B cell (primary cell): ENCODE measurements at regions not wholly inside any gene's neighbourhood (a gene's known extent, or its start where the extent isn't known, plus 50 kb on each side); places are given as distances from the start of the nearest gene placed in this dataset.

Source experiments
- EZH2 ChIP-seq: IDR thresholded peaks from 2 replicates; pipeline ENCODE4 v1.6.1; 2012; ENCODE audit warnings: borderline replicate concordance, low read depth, mild to moderate bottlenecking, moderate library complexity, low read length; ENCODE audit not compliant: insufficient read depth, poor library complexity, severe bottlenecking
- TF ChIP-seq, protein P1 (sequence below): fragments of 200-600 bp; IDR thresholded peaks from one replicate; pipeline ENCODE4 v1.8.0; 2022; ENCODE audit warnings: antibody characterized with exemption, mild to moderate bottlenecking

DNA sequence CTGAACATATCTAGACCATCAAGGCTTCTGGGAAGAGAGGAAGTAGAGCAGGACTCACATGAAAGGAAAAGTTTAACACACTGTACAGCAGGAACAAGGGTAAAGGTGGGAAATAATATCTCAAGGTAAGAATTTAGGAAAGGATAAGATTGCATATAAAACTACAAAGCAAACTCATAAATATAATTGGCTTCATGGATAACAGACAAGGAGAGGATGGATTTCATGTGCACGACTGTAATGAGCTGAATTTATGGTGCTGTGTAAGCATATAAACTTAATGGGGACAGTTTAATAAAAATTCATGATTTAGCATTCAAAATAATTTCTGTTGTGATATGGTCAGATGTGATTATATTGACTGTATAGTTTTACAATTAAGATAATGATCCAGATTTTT, 298.0 kb downstream of the GXYLT1 start:
- TF ChIP-seq, protein P1, sequence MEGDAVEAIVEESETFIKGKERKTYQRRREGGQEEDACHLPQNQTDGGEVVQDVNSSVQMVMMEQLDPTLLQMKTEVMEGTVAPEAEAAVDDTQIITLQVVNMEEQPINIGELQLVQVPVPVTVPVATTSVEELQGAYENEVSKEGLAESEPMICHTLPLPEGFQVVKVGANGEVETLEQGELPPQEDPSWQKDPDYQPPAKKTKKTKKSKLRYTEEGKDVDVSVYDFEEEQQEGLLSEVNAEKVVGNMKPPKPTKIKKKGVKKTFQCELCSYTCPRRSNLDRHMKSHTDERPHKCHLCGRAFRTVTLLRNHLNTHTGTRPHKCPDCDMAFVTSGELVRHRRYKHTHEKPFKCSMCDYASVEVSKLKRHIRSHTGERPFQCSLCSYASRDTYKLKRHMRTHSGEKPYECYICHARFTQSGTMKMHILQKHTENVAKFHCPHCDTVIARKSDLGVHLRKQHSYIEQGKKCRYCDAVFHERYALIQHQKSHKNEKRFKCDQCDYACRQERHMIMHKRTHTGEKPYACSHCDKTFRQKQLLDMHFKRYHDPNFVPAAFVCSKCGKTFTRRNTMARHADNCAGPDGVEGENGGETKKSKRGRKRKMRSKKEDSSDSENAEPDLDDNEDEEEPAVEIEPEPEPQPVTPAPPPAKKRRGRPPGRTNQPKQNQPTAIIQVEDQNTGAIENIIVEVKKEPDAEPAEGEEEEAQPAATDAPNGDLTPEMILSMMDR: no peak
- no peak for TF ChIP-seq EZH2
